ENCODE measurements at regions not wholly inside any gene's neighbourhood (a gene's known extent, or its start where the extent isn't known, plus 50 kb on each side); places are given as distances from the start of the nearest gene placed in this dataset.
"Not testable (repeated sequence)": the region's sequence is repeated elsewhere in the genome, so short reads cannot be mapped to it uniquely, and the experiment has no call there.

GRCh38 chr2:105490956-105491355, 92.1 kb upstream of the FHL2 start:
- 39 to 50% methylated on average over 1 of the region's 1 CpG for WGBS, 2 donors
- Histone ChIP-seq H3K36me3 (ENCODE audit: control insufficient read depth in 1 of 2, insufficient read depth in 2 of 2, low read length in 1 of 2) (no peaks in the 10 kb centered on the region), H3K27me3 (ENCODE audit: control insufficient read depth in 1 of 2, insufficient read depth in 2 of 2, low read length in 1 of 2) (no peaks in the 10 kb centered on the region), H3K4me1 (ENCODE audit: control insufficient read depth in 1 of 2, insufficient read depth in 2 of 2, low read length in 2 of 2) (no peaks in the 10 kb centered on the region), H3K27ac (ENCODE audit: low read depth in 1 of 2, low read length in 2 of 2) (no peak overlapping the region), H3K4me3 (ENCODE audit: low read length in 2 of 2) (no peak overlapping the region), H3K9me3 (ENCODE audit: control insufficient read depth, low read length) (no peaks in the 10 kb centered on the region)
- DNase-seq: no peak
- no peak for ATAC-seq (ENCODE audit: low FRiP score)
- intact Hi-C loops (cut with DNase I): no loop called here

- intact Hi-C loops (cut with DNase I): no loop called here
- no peak for DNase-seq
Measured at GRCh38 chr2:105490204-105490603, 91.4 kb upstream of the FHL2 start.

DNA sequence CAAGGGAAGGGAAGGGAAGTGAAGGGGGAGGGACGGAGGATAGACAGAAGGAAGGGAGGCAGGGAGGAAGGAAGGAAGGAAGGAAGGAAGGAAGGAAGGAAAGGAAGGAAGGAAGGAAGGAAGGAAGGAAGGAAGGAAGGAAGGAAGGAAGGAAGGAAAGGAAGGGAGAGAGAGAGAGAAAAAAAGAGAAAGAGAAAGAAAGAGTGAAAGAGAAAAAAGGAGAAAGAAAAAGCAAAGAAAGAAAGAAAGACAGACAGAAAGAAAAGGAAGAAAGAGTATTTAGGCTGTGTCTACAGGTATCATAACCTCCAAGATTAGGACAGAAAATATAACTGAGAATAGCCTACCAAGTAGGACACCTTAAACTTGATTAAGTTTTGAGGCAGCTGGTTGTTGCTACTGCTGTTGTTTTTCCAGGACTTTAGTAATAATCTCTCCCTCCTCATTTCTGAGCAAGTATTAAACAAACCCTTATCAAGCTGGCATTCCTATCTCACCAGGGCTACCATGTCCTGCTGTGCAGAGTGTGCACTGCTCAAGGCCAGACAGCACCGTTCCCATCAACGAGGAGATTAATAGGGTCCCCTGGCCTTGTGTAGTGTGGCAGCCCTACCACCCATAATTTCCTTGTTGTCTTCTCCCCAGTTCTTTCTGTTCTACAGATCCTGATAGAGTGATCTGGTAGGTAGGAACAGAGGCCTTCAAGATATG, 90.5 kb upstream of the FHL2 start:
- intact Hi-C loops (cut with DNase I): no loop called here
- DNase-seq (no peak), ATAC-seq (ENCODE audit: low FRiP score) (peak; percentile 6)
- Histone ChIP-seq H3K4me1 (ENCODE audit: control insufficient read depth in 1 of 2, insufficient read depth in 2 of 2, low read length in 2 of 2) (no peaks in the 10 kb centered on the region), H3K9me3 (ENCODE audit: control insufficient read depth, low read length) (no peaks in the 10 kb centered on the region), H3K27ac (ENCODE audit: low read depth in 1 of 2, low read length in 2 of 2) (no peak overlapping the region), H3K4me3 (ENCODE audit: low read length in 2 of 2) (no peak overlapping the region), H3K27me3 (ENCODE audit: control insufficient read depth in 1 of 2, insufficient read depth in 2 of 2, low read length in 1 of 2) (no peaks in the 10 kb centered on the region), H3K36me3 (ENCODE audit: control insufficient read depth in 1 of 2, insufficient read depth in 2 of 2, low read length in 1 of 2) (no peaks in the 10 kb centered on the region)
- 61 to 65% methylated on average over 3 of the region's 3 CpGs for WGBS, 2 donors

More at GRCh38 chr2:105490204-105490603, 91.4 kb upstream of the FHL2 start:
- Histone ChIP-seq H3K27ac (ENCODE audit: low read depth in 1 of 2, low read length in 2 of 2) (no peak overlapping the region), H3K9me3 (ENCODE audit: control insufficient read depth, low read length) (no peaks in the 10 kb centered on the region), H3K4me1 (ENCODE audit: control insufficient read depth in 1 of 2, insufficient read depth in 2 of 2, low read length in 2 of 2) (no peaks in the 10 kb centered on the region), H3K4me3 (ENCODE audit: low read length in 2 of 2) (no peak overlapping the region), H3K36me3 (ENCODE audit: control insufficient read depth in 1 of 2, insufficient read depth in 2 of 2, low read length in 1 of 2) (no peaks in the 10 kb centered on the region), H3K27me3 (ENCODE audit: control insufficient read depth in 1 of 2, insufficient read depth in 2 of 2, low read length in 1 of 2) (no peaks in the 10 kb centered on the region)
- no peak for ATAC-seq (ENCODE audit: low FRiP score)
- WGBS, 2 donors: 29 to 45% methylated on average over 4 of the region's 4 CpGs

DNA sequence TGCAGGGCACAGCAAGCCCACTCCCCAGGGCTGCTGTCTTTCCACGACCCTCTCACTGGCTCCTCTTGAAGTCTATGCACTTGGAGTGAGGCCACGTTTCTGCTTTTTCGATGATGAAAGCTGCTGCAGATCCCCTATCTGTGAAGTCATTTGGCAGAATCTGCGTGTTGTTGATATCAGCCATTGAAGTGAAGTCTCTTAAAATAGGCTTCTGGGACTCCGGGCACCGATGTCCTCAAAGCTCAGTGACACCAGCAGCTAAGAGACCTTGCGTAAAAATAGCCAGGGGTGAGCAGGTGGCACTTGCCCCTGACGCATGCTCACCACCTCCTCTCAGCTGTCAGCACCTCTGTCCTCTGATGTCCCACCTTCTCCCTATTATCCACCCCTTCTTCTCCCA, 89.4 kb upstream of the FHL2 start:
- no peak overlapping the region for H3K27ac ChIP-seq (ENCODE audit: low read depth in 1 of 2, low read length in 2 of 2)
- DNase-seq: no peak
- H3K4me1 ChIP-seq (ENCODE audit: control insufficient read depth in 1 of 2, insufficient read depth in 2 of 2, low read length in 2 of 2): no peaks in the 10 kb centered on the region
- H3K9me3 ChIP-seq (ENCODE audit: control insufficient read depth, low read length): no peaks in the 10 kb centered on the region
- no peaks in the 10 kb centered on the region for H3K27me3 ChIP-seq (ENCODE audit: control insufficient read depth in 1 of 2, insufficient read depth in 2 of 2, low read length in 1 of 2)
- no peaks in the 10 kb centered on the region for H3K36me3 ChIP-seq (ENCODE audit: control insufficient read depth in 1 of 2, insufficient read depth in 2 of 2, low read length in 1 of 2)
- ATAC-seq (ENCODE audit: low FRiP score): no peak
- H3K4me3 ChIP-seq (ENCODE audit: low read length in 2 of 2): no peak overlapping the region
- intact Hi-C loops (cut with DNase I): no loop called here
- WGBS, 2 donors: 70 to 77% methylated on average over 8 of the region's 8 CpGs

GRCh38 chr2:105487142-105488069, 88.6 kb upstream of the FHL2 start:
- Histone ChIP-seq H3K27me3 (ENCODE audit: control insufficient read depth in 1 of 2, insufficient read depth in 2 of 2, low read length in 1 of 2) (no peaks in the 10 kb centered on the region), H3K9me3 (ENCODE audit: control insufficient read depth, low read length) (no peaks in the 10 kb centered on the region), H3K27ac (ENCODE audit: low read depth in 1 of 2, low read length in 2 of 2) (no peak overlapping the region), H3K4me3 (ENCODE audit: low read length in 2 of 2) (no peak overlapping the region), H3K36me3 (ENCODE audit: control insufficient read depth in 1 of 2, insufficient read depth in 2 of 2, low read length in 1 of 2) (no peaks in the 10 kb centered on the region), H3K4me1 (ENCODE audit: control insufficient read depth in 1 of 2, insufficient read depth in 2 of 2, low read length in 2 of 2) (no peaks in the 10 kb centered on the region)
- no peak for ATAC-seq (ENCODE audit: low FRiP score)
- 88 to 89% methylated on average over 21 of the region's 21 CpGs for WGBS, 2 donors
- intact Hi-C loops (cut with DNase I): no loop called here
- no peak for DNase-seq

DNA sequence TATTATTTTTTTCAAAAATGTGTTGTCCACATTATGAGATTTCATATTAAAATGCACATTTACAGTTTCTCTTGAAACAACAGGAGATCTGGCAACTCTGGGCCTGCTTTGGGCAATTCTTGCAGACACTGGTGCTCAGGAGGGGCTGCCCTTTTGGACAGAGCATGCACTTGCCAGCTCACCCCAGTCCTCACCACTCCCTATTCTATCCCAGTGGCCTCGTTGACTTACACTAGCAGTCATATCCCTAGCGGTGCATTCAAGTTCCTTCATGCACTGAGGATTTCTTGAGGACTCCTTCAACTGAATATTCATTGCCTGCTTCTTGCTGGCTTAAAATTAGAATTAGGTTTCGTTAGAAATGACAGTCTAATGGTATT, 87.9 kb upstream of the FHL2 start:
- WGBS, 2 donors: 90 to 94% methylated on average over 3 of the region's 3 CpGs

GRCh38 chr2:105478670-105479069, 79.8 kb upstream of the FHL2 start:
- WGBS, 2 donors: 81 to 89% methylated on average over 2 of the region's 2 CpGs
- no peak overlapping the region for H3K27ac ChIP-seq (ENCODE audit: low read depth in 1 of 2, low read length in 2 of 2)
- no peak for DNase-seq
- no peak overlapping the region for H3K4me3 ChIP-seq (ENCODE audit: low read length in 2 of 2)
- H3K36me3 ChIP-seq (ENCODE audit: control insufficient read depth in 1 of 2, insufficient read depth in 2 of 2, low read length in 1 of 2): no peaks in the 10 kb centered on the region
- no peaks in the 10 kb centered on the region for H3K9me3 ChIP-seq (ENCODE audit: control insufficient read depth, low read length)
- intact Hi-C loops (cut with DNase I): no loop called here
- no peaks in the 10 kb centered on the region for H3K27me3 ChIP-seq (ENCODE audit: control insufficient read depth in 1 of 2, insufficient read depth in 2 of 2, low read length in 1 of 2)
- no peak for ATAC-seq (ENCODE audit: low FRiP score)
- no peaks in the 10 kb centered on the region for H3K4me1 ChIP-seq (ENCODE audit: control insufficient read depth in 1 of 2, insufficient read depth in 2 of 2, low read length in 2 of 2)

More for the DNA sequence above, 87.9 kb upstream of the FHL2 start:
- Histone ChIP-seq H3K4me1 (ENCODE audit: control insufficient read depth in 1 of 2, insufficient read depth in 2 of 2, low read length in 2 of 2) (no peaks in the 10 kb centered on the region), H3K4me3 (ENCODE audit: low read length in 2 of 2) (no peak overlapping the region), H3K36me3 (ENCODE audit: control insufficient read depth in 1 of 2, insufficient read depth in 2 of 2, low read length in 1 of 2) (no peaks in the 10 kb centered on the region), H3K27me3 (ENCODE audit: control insufficient read depth in 1 of 2, insufficient read depth in 2 of 2, low read length in 1 of 2) (no peaks in the 10 kb centered on the region), H3K27ac (ENCODE audit: low read depth in 1 of 2, low read length in 2 of 2) (no peak overlapping the region), H3K9me3 (ENCODE audit: control insufficient read depth, low read length) (no peaks in the 10 kb centered on the region)
- ATAC-seq (ENCODE audit: low FRiP score) (no peak), DNase-seq (no peak)
- intact Hi-C loops (cut with DNase I): no loop called here

GRCh38 chr2:105477050-105477620, 78.3 kb upstream of the FHL2 start:
- H3K9me3 ChIP-seq (ENCODE audit: control insufficient read depth, low read length); DNase-seq; H3K36me3 ChIP-seq (ENCODE audit: control insufficient read depth in 1 of 2, insufficient read depth in 2 of 2, low read length in 1 of 2); H3K27me3 ChIP-seq (ENCODE audit: control insufficient read depth in 1 of 2, insufficient read depth in 2 of 2, low read length in 1 of 2); H3K4me1 ChIP-seq (ENCODE audit: control insufficient read depth in 1 of 2, insufficient read depth in 2 of 2, low read length in 2 of 2); H3K27ac ChIP-seq (ENCODE audit: low read depth in 1 of 2, low read length in 2 of 2); ATAC-seq (ENCODE audit: low FRiP score); H3K4me3 ChIP-seq (ENCODE audit: low read length in 2 of 2); intact Hi-C loops (cut with DNase I): not testable (repeated sequence)
- 98 to 99% methylated on average over 10 of the region's 10 CpGs for WGBS, 2 donors

Measured in aorta (tissue), 5 donors.